ENCODE measurements at regions not wholly inside any gene's neighbourhood (a gene's known extent, or its start where the extent isn't known, plus 50 kb on each side); places are given as distances from the start of the nearest gene placed in this dataset.

DNA sequence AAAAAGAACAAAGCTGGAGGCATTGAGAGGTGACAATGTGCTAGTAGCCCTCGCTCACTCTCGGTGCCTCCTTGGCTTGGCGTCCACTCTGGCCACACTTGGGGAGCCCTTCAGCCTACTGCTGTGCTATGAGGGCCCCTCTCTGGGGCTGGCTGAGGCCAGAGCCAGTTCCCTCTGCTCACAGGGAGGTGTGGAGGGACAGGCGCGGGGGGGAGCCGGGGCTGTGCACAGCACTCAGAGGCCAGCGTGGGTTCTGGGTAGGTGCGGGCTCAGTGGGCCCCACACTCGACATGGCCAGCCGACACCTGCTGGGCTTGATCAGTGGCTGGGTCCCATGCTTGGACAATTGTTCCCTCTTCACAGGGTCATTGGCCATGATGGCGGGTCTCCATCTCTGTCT is 202.5 kb upstream of the GRAMD2B start:
- H3K27ac Mint-ChIP-seq = no peak overlapping the region

GRCh38 chr5:126228934-126229333 is 194.3 kb upstream of the GRAMD2B start:
- no peak overlapping the region for H3K4me3 Mint-ChIP-seq
- peaks cover 11% of the 10 kb centered on the region for H3K9me3 Mint-ChIP-seq
- no peaks in the 10 kb centered on the region for H3K36me3 Mint-ChIP-seq (ENCODE audit: low read depth)
- H3K27me3 Mint-ChIP-seq (ENCODE audit: low read depth) = no peaks in the 10 kb centered on the region
- no peak overlapping the region for H3K27ac Mint-ChIP-seq
- no peaks in the 10 kb centered on the region for H3K4me1 Mint-ChIP-seq (ENCODE audit: low read depth)

More for the DNA sequence above, 202.5 kb upstream of the GRAMD2B start:
- Mint-ChIP-seq H3K4me1 (ENCODE audit: low read depth) (no peaks in the 10 kb centered on the region), H3K36me3 (ENCODE audit: low read depth) (no peaks in the 10 kb centered on the region), H3K4me3 (no peak overlapping the region), H3K9me3 (peaks cover 5% of the 10 kb centered on the region), H3K27me3 (ENCODE audit: low read depth) (no peaks in the 10 kb centered on the region)

GRCh38 chr5:126233256-126233655 is 190.0 kb upstream of the GRAMD2B start:
- Mint-ChIP-seq H3K27ac (no peak overlapping the region), H3K36me3 (ENCODE audit: low read depth) (no peaks in the 10 kb centered on the region), H3K4me3 (no peak overlapping the region), H3K4me1 (ENCODE audit: low read depth) (no peaks in the 10 kb centered on the region), H3K9me3 (no peaks in the 10 kb centered on the region), H3K27me3 (ENCODE audit: low read depth) (no peaks in the 10 kb centered on the region)

DNA sequence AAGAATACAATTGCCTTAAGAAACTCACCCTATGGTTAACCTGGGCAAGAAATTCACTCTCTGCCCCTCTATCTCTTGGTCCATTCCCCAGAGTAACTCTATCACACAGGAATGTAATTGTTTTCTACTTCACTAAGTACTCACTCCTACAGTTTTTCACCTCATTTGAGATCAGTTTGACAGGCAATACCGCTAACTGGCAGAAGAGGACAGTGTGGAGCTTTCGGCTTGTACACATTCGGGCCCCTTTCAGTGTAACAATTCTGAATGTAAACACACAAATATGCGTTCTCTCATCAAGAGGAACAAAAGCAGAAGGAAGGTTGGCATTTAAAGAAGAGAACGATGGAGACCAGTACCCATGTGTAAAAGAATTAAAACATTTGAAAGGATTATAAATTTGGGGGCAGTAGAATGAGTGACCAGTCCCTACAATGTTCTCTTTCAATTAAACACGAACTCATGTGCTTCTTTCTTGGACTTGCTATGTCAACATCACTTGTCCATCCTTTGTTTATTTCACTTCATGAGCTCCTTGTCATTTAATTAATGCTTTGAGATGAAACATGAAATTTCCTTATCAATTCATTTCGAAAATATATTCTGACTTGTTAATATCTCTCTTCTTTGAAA is 188.5 kb upstream of the GRAMD2B start:
- H3K9me3 Mint-ChIP-seq = no peaks in the 10 kb centered on the region
- no peak overlapping the region for H3K27ac Mint-ChIP-seq
- H3K4me3 Mint-ChIP-seq = no peak overlapping the region
- no peaks in the 10 kb centered on the region for H3K27me3 Mint-ChIP-seq (ENCODE audit: low read depth)
- H3K4me1 Mint-ChIP-seq (ENCODE audit: low read depth) = no peaks in the 10 kb centered on the region
- H3K36me3 Mint-ChIP-seq (ENCODE audit: low read depth) = no peaks in the 10 kb centered on the region

- H3K4me1 Mint-ChIP-seq (ENCODE audit: low read depth) = no peaks in the 10 kb centered on the region
- no peaks in the 10 kb centered on the region for H3K27me3 Mint-ChIP-seq (ENCODE audit: low read depth)
- H3K36me3 Mint-ChIP-seq (ENCODE audit: low read depth) = no peaks in the 10 kb centered on the region
- no peaks in the 10 kb centered on the region for H3K9me3 Mint-ChIP-seq
- no peak overlapping the region for H3K27ac Mint-ChIP-seq
- H3K4me3 Mint-ChIP-seq = no peak overlapping the region
Observed at GRCh38 chr5:126235628-126236027, 187.6 kb upstream of the GRAMD2B start.

DNA sequence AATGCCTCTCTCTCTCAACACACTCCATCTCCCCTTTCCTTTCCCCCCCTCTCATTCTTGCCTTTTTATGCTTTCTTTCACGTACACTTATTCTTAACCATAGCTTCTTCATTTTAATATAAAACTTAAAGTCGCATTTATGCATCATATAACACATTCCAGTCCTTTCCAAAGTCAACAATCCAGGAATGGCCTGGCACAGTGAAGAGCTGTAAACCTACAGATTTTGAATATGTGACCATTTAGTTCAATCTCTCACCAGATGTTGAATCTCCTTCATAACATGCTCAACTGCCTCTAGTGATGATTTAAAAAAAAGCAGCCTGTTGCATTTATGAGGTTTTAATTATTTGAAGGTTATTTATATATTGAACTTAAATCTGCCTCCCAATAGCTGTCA is 186.2 kb upstream of the GRAMD2B start:
- Mint-ChIP-seq H3K27ac (no peak overlapping the region), H3K27me3 (ENCODE audit: low read depth) (no peaks in the 10 kb centered on the region), H3K4me1 (ENCODE audit: low read depth) (no peaks in the 10 kb centered on the region), H3K36me3 (ENCODE audit: low read depth) (no peaks in the 10 kb centered on the region), H3K9me3 (no peaks in the 10 kb centered on the region), H3K4me3 (no peak overlapping the region)

GRCh38 chr5:126248611-126249010 is 174.6 kb upstream of the GRAMD2B start:
- no peak overlapping the region for H3K4me3 Mint-ChIP-seq
- no peaks in the 10 kb centered on the region for H3K4me1 Mint-ChIP-seq (ENCODE audit: low read depth)
- no peaks in the 10 kb centered on the region for H3K27me3 Mint-ChIP-seq (ENCODE audit: low read depth)
- H3K36me3 Mint-ChIP-seq (ENCODE audit: low read depth) = no peaks in the 10 kb centered on the region
- H3K9me3 Mint-ChIP-seq = peaks cover 5% of the 10 kb centered on the region
- no peak overlapping the region for H3K27ac Mint-ChIP-seq

DNA sequence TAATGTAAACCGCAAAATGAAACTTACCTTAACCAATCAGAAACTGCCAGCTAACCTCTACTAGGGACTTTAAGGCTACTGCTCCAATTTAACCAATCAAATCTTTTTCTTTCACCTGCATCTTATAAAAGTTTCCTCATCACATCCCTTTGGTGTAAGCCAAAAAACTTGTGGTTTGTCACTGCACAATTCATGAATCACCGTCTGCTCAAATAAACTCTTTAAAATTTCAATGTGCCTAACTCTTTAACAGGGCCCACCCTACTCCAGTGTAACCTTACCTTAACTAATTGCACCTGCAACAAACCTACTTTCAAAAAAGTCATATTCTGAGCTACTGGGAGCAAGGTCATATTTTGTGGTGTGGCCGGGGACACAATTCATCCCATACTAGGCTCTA is 172.2 kb upstream of the GRAMD2B start:
- H3K36me3 Mint-ChIP-seq (ENCODE audit: low read depth) = no peaks in the 10 kb centered on the region
- H3K4me3 Mint-ChIP-seq = no peak overlapping the region
- H3K4me1 Mint-ChIP-seq (ENCODE audit: low read depth) = no peaks in the 10 kb centered on the region
- no peak overlapping the region for H3K27ac Mint-ChIP-seq
- H3K9me3 Mint-ChIP-seq = peaks cover 5% of the 10 kb centered on the region
- H3K27me3 Mint-ChIP-seq (ENCODE audit: low read depth) = no peaks in the 10 kb centered on the region

- Mint-ChIP-seq H3K27me3 (ENCODE audit: low read depth) (no peaks in the 10 kb centered on the region), H3K9me3 (peaks cover 8% of the 10 kb centered on the region), H3K4me1 (ENCODE audit: low read depth) (no peaks in the 10 kb centered on the region), H3K27ac (no peak overlapping the region), H3K36me3 (ENCODE audit: low read depth) (no peaks in the 10 kb centered on the region), H3K4me3 (no peak overlapping the region)
Observed at GRCh38 chr5:126253406-126253805, 169.8 kb upstream of the GRAMD2B start.

- Mint-ChIP-seq H3K27ac (no peak overlapping the region), H3K36me3 (ENCODE audit: low read depth) (no peaks in the 10 kb centered on the region), H3K9me3 (peaks cover 6% of the 10 kb centered on the region), H3K27me3 (ENCODE audit: low read depth) (no peaks in the 10 kb centered on the region), H3K4me3 (no peak overlapping the region), H3K4me1 (ENCODE audit: low read depth) (no peaks in the 10 kb centered on the region)
Observed at GRCh38 chr5:126263591-126264184, 159.5 kb upstream of the GRAMD2B start.

GRCh38 chr5:126265917-126266316 is 157.3 kb upstream of the GRAMD2B start:
- Mint-ChIP-seq H3K9me3 (no peaks in the 10 kb centered on the region), H3K27me3 (ENCODE audit: low read depth) (no peaks in the 10 kb centered on the region), H3K4me1 (ENCODE audit: low read depth) (no peaks in the 10 kb centered on the region), H3K4me3 (no peak overlapping the region), H3K36me3 (ENCODE audit: low read depth) (no peaks in the 10 kb centered on the region), H3K27ac (no peak overlapping the region)

DNA sequence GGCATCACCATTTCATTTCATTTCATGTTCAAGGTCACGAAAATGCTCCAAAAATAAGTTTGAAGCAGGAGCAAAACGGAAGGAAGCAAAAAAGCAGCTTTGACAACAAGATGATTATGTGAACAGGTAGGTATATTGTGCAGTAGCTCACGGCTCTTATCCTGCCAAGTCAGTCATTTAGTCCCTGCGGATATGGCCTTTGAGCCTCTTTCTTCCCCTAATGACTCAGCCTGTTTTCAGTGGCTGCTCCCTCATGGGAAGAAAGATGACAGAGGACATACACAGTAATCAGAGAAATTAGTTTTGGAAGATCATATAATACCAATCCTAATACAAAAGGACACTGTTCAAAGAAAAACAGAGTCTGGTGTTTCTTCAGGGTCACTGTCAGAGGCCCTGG is 155.8 kb upstream of the GRAMD2B start:
- no peaks in the 10 kb centered on the region for H3K9me3 Mint-ChIP-seq
- no peaks in the 10 kb centered on the region for H3K36me3 Mint-ChIP-seq (ENCODE audit: low read depth)
- H3K27me3 Mint-ChIP-seq (ENCODE audit: low read depth) = no peaks in the 10 kb centered on the region
- H3K4me1 Mint-ChIP-seq (ENCODE audit: low read depth) = no peaks in the 10 kb centered on the region
- H3K4me3 Mint-ChIP-seq = no peak overlapping the region
- no peak overlapping the region for H3K27ac Mint-ChIP-seq

DNA sequence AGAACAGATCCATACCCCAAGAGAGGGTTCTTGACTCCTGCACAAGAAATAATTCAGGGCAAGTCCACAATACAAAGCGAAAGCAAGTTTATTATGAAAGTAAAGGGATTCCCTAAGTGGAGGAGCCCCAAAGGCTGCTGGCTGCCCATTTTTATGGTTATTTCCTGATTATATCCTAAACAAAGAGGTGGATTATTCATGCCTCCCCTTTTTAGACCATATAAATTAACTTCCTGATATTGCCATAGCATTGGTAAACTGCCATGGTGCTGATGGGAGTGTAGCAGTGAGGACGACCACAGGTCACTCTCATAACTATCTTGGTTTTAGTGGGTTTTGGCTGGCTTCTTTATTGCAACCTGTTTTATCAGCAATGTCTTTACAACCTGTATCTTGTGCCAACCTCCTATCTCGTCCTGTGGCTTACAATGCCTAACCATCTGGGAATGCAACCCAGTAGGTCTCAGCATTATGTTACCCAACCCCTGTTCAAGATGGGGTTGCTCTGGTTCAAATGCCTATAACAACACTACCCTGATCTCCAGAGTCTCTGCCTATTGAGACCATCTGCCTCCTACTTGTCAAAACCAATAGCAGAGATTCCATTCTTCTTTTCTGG is 154.4 kb upstream of the GRAMD2B start:
- H3K4me3 Mint-ChIP-seq = no peak overlapping the region
- H3K9me3 Mint-ChIP-seq = no peaks in the 10 kb centered on the region
- no peaks in the 10 kb centered on the region for H3K27me3 Mint-ChIP-seq (ENCODE audit: low read depth)
- no peaks in the 10 kb centered on the region for H3K4me1 Mint-ChIP-seq (ENCODE audit: low read depth)
- no peaks in the 10 kb centered on the region for H3K36me3 Mint-ChIP-seq (ENCODE audit: low read depth)
- no peak overlapping the region for H3K27ac Mint-ChIP-seq

DNA sequence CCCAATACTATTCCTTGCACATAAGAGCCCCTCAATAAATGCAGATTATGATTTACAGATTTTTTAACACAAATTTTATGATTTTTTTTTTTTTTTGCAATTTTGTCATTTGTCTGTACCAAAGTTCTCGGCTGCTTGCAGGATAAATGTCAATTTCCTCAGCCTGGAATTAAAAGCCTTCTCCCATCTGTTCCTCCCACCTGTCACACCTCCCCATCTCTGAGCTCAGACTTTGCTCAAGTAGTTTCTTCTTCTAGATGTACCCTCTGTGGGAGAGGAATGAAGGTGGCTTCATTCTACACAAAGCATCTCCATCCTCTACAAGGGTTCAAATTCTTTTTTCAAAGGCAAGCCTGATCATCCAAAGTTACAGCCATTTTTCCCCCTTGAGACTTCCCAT is 153.7 kb upstream of the GRAMD2B start:
- H3K4me1 Mint-ChIP-seq (ENCODE audit: low read depth) = no peaks in the 10 kb centered on the region
- no peaks in the 10 kb centered on the region for H3K36me3 Mint-ChIP-seq (ENCODE audit: low read depth)
- H3K9me3 Mint-ChIP-seq = no peaks in the 10 kb centered on the region
- H3K27ac Mint-ChIP-seq = no peak overlapping the region
- H3K4me3 Mint-ChIP-seq = no peak overlapping the region
- no peaks in the 10 kb centered on the region for H3K27me3 Mint-ChIP-seq (ENCODE audit: low read depth)

GRCh38 chr5:126271141-126271540 is 152.1 kb upstream of the GRAMD2B start:
- no peaks in the 10 kb centered on the region for H3K9me3 Mint-ChIP-seq

More at GRCh38 chr5:126271141-126271540, 152.1 kb upstream of the GRAMD2B start:
- no peaks in the 10 kb centered on the region for H3K4me1 Mint-ChIP-seq (ENCODE audit: low read depth)
- no peaks in the 10 kb centered on the region for H3K36me3 Mint-ChIP-seq (ENCODE audit: low read depth)
- no peaks in the 10 kb centered on the region for H3K27me3 Mint-ChIP-seq (ENCODE audit: low read depth)
- H3K27ac Mint-ChIP-seq = no peak overlapping the region
- no peak overlapping the region for H3K4me3 Mint-ChIP-seq
